HepG2 (cell line): ENCODE measurements at regions not wholly inside any gene's neighbourhood (a gene's known extent, or its start where the extent isn't known, plus 50 kb on each side); places are given as distances from the start of the nearest gene placed in this dataset.

ENCODE experiments used
- FOXK2 ChIP-seq: fragments of 450-650 bp; IDR thresholded peaks from 2 replicates; pipeline ENCODE4 v1.6.1; 2016
- JUND ChIP-seq: sonication (generic); formaldehyde crosslinking; IDR thresholded peaks from 2 replicates; pipeline ENCODE4 v1.8.0; 2022; ENCODE audit warnings: mild to moderate bottlenecking, missing genetic modification reagents
- POLR2A ChIP-seq, 2 experiments: IDR thresholded peaks; 2 replicates each; pipeline ENCODE4 v1.6.1; 2011; ENCODE audit warnings: low read depth in 2 of 2, low read length in 2 of 2, mild to moderate bottlenecking in 1 of 2, moderate library complexity in 1 of 2; ENCODE audit not compliant: insufficient read depth in 1 of 2
- ZNF33A ChIP-seq: sonication (generic); formaldehyde crosslinking; IDR thresholded peaks from 2 replicates; pipeline ENCODE4 v1.5.1; 2020; ENCODE audit warnings: missing genetic modification reagents, mild to moderate bottlenecking, moderate library complexity, borderline replicate concordance
- ZNF550 ChIP-seq: sonication (generic); formaldehyde crosslinking; IDR thresholded peaks from 2 replicates; pipeline ENCODE4 v1.4.0; 2020; ENCODE audit warnings: mild to moderate bottlenecking, missing genetic modification reagents, borderline replicate concordance
- ZNF644 ChIP-seq: IDR thresholded peaks from 2 replicates; pipeline ENCODE4 v1.6.1; 2016; ENCODE audit warnings: low read depth
- ZNF766 ChIP-seq: sonication (generic); formaldehyde crosslinking; IDR thresholded peaks from 2 replicates; pipeline ENCODE4 v1.5.0; 2020; ENCODE audit warnings: missing genetic modification reagents, borderline replicate concordance
- TF ChIP-seq, protein P1 (sequence below): sonication (generic); formaldehyde crosslinking; IDR thresholded peaks from 2 replicates; pipeline ENCODE4 v1.5.0; 2020; ENCODE audit warnings: mild to moderate bottlenecking, missing genetic modification reagents, moderate library complexity

DNA sequence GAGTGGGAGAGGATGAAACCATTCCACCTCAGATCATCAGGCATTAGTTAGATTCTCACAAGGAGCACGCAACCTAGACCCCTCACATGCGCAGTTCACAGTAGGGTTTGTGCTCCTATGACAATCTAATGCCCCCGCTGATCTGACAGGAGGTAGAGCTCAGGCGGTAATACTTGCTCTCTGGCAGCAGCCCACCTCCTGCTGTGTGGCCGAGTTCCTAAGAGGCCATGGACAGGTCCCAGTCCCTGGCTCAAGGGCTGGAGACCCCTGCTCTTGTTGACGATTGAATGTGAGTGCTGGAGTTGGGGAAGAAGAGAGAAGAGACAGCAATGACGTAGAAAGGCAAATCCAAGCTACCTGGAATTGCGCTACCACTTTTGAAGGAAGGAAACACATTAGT is 267.2 kb downstream of the TFEC start:
- TF ChIP-seq ZNF33A (CRISPR knock-in tag) (no peak), FOXK2 (no peak), JUND (CRISPR knock-in tag) (no peak), ZNF766 (CRISPR knock-in tag) (no peak), ZNF550 (CRISPR knock-in tag) (no peak), POLR2A (IDR thresholded peaks at IDR 0.05; ENCODE audit: insufficient read depth in 1 of 2, low read depth in 2 of 2, low read length in 2 of 2) (no peak), ZNF644 (CRISPR knock-in tag) (no peak)
- TF ChIP-seq, protein P1, sequence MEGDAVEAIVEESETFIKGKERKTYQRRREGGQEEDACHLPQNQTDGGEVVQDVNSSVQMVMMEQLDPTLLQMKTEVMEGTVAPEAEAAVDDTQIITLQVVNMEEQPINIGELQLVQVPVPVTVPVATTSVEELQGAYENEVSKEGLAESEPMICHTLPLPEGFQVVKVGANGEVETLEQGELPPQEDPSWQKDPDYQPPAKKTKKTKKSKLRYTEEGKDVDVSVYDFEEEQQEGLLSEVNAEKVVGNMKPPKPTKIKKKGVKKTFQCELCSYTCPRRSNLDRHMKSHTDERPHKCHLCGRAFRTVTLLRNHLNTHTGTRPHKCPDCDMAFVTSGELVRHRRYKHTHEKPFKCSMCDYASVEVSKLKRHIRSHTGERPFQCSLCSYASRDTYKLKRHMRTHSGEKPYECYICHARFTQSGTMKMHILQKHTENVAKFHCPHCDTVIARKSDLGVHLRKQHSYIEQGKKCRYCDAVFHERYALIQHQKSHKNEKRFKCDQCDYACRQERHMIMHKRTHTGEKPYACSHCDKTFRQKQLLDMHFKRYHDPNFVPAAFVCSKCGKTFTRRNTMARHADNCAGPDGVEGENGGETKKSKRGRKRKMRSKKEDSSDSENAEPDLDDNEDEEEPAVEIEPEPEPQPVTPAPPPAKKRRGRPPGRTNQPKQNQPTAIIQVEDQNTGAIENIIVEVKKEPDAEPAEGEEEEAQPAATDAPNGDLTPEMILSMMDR (CRISPR knock-in tag): no peak
